HG03521 (cell line): ENCODE measurements at regions not wholly inside any gene's neighbourhood (a gene's known extent, or its start where the extent isn't known, plus 50 kb on each side); places are given as distances from the start of the nearest gene placed in this dataset.
"Not testable (repeated sequence)": the region's sequence is repeated elsewhere in the genome, so short reads cannot be mapped to it uniquely, and the experiment has no call there.

ENCODE experiments used
- ATAC-seq: cut with Tn5 transposase; IDR thresholded peaks from one replicate; pipeline ENCODE4 v1.9.1; 2021; ENCODE audit warnings: mild to moderate bottlenecking, moderate library complexity; ENCODE audit not compliant: unreplicated experiment

- ATAC-seq: no peak
Observed at GRCh38 chr5:25458628-25459027, 813.9 kb upstream of the CDH10 start.

- ATAC-seq: no peak
Observed at GRCh38 chr5:25453500-25453899, 808.7 kb upstream of the CDH10 start.

GRCh38 chr5:25451294-25451693 lies 806.5 kb upstream of the CDH10 start:
- ATAC-seq: no peak

GRCh38 chr5:25448646-25449045 lies 803.9 kb upstream of the CDH10 start:
- ATAC-seq: no peak

GRCh38 chr5:25448190-25448621 lies 803.4 kb upstream of the CDH10 start:
- no peak for ATAC-seq

- not testable (repeated sequence) for ATAC-seq
Observed at GRCh38 chr5:25446061-25446420, 801.3 kb upstream of the CDH10 start.

- ATAC-seq: not testable (repeated sequence)
Observed at GRCh38 chr5:25445381-25446060, 800.7 kb upstream of the CDH10 start.

- ATAC-seq: no peak
Observed at GRCh38 chr5:25444697-25445096, 799.9 kb upstream of the CDH10 start.

GRCh38 chr5:25441810-25442209 lies 797.0 kb upstream of the CDH10 start:
- no peak for ATAC-seq

- no peak for ATAC-seq
Observed at GRCh38 chr5:25439025-25439424, 794.2 kb upstream of the CDH10 start.

- not testable (repeated sequence) for ATAC-seq
Observed at GRCh38 chr5:25438375-25438774, 793.6 kb upstream of the CDH10 start.

- ATAC-seq: no peak
Observed at GRCh38 chr5:25436452-25436851, 791.7 kb upstream of the CDH10 start.

GRCh38 chr5:25435882-25436281 lies 791.1 kb upstream of the CDH10 start:
- ATAC-seq: no peak

- ATAC-seq: no peak
Observed at GRCh38 chr5:25427240-25427639, 782.5 kb upstream of the CDH10 start.

GRCh38 chr5:25423271-25423670 lies 778.5 kb upstream of the CDH10 start:
- no peak for ATAC-seq

- ATAC-seq: no peak
Observed at GRCh38 chr5:25419684-25420083, 774.9 kb upstream of the CDH10 start.

- no peak for ATAC-seq
Observed at GRCh38 chr5:25418978-25419377, 774.2 kb upstream of the CDH10 start.

GRCh38 chr5:25418319-25418859 lies 773.6 kb upstream of the CDH10 start:
- ATAC-seq: no peak

GRCh38 chr5:25416960-25417359 lies 772.2 kb upstream of the CDH10 start:
- ATAC-seq: no peak

GRCh38 chr5:25415970-25416369 lies 771.2 kb upstream of the CDH10 start:
- ATAC-seq: no peak

- ATAC-seq: no peak
Observed at GRCh38 chr5:25414742-25415141, 770.0 kb upstream of the CDH10 start.

- ATAC-seq: no peak
Observed at GRCh38 chr5:25412116-25412661, 767.4 kb upstream of the CDH10 start.

- ATAC-seq: not testable (repeated sequence)
Observed at GRCh38 chr5:25407365-25407764, 762.6 kb upstream of the CDH10 start.
